ENCODE measurements at regions not wholly inside any gene's neighbourhood (a gene's known extent, or its start where the extent isn't known, plus 50 kb on each side); places are given as distances from the start of the nearest gene placed in this dataset.

GRCh38 chr11:92500453-92500852, 275.8 kb downstream of the FAT3 start:
- H3K9me3 ChIP-seq (ENCODE audit: control insufficient read depth, low read length, poor library complexity, severe bottlenecking): no peaks in the 10 kb centered on the region
- ATAC-seq (no peak), DNase-seq (no peak)
- Mint-ChIP-seq H3K36me3 (ENCODE audit: low read depth) (no peaks in the 10 kb centered on the region), H3K27me3 (no peaks in the 10 kb centered on the region), H3K4me1 (no peaks in the 10 kb centered on the region), H3K4me3 (no peak overlapping the region), H3K27ac (no peak overlapping the region)

- no peak overlapping the region for H3K27ac Mint-ChIP-seq
- DNase-seq (no peak), ATAC-seq (no peak)
- H3K4me1 Mint-ChIP-seq: no peaks in the 10 kb centered on the region
- no peak overlapping the region for H3K4me3 Mint-ChIP-seq
- no peaks in the 10 kb centered on the region for H3K9me3 ChIP-seq (ENCODE audit: control insufficient read depth, low read length, poor library complexity, severe bottlenecking)
- H3K36me3 Mint-ChIP-seq (ENCODE audit: low read depth): no peaks in the 10 kb centered on the region
- H3K27me3 Mint-ChIP-seq: no peaks in the 10 kb centered on the region
These were observed 276.6 kb downstream of the FAT3 start for GRCh38 chr11:92501066-92501739.

GRCh38 chr11:92504004-92504403, 279.4 kb downstream of the FAT3 start:
- Mint-ChIP-seq H3K27ac (no peak overlapping the region), H3K27me3 (no peaks in the 10 kb centered on the region), H3K4me3 (no peak overlapping the region), H3K36me3 (ENCODE audit: low read depth) (no peaks in the 10 kb centered on the region), H3K4me1 (no peaks in the 10 kb centered on the region)
- no peaks in the 10 kb centered on the region for H3K9me3 ChIP-seq (ENCODE audit: control insufficient read depth, low read length, poor library complexity, severe bottlenecking)
- ATAC-seq (no peak), DNase-seq (no peak)

GRCh38 chr11:92504534-92504933, 279.9 kb downstream of the FAT3 start:
- H3K9me3 ChIP-seq (ENCODE audit: control insufficient read depth, low read length, poor library complexity, severe bottlenecking): no peaks in the 10 kb centered on the region
- DNase-seq (no peak), ATAC-seq (no peak)
- H3K4me1 Mint-ChIP-seq: no peaks in the 10 kb centered on the region
- H3K27ac Mint-ChIP-seq: no peak overlapping the region
- H3K4me3 Mint-ChIP-seq: no peak overlapping the region
- no peaks in the 10 kb centered on the region for H3K36me3 Mint-ChIP-seq (ENCODE audit: low read depth)
- H3K27me3 Mint-ChIP-seq: no peaks in the 10 kb centered on the region

- H3K36me3 Mint-ChIP-seq (ENCODE audit: low read depth): no peaks in the 10 kb centered on the region
- H3K27me3 Mint-ChIP-seq: no peaks in the 10 kb centered on the region
- ATAC-seq (no peak), DNase-seq (no peak)
- no peaks in the 10 kb centered on the region for H3K4me1 Mint-ChIP-seq
- no peaks in the 10 kb centered on the region for H3K9me3 ChIP-seq (ENCODE audit: control insufficient read depth, low read length, poor library complexity, severe bottlenecking)
- H3K4me3 Mint-ChIP-seq: no peak overlapping the region
- H3K27ac Mint-ChIP-seq: no peak overlapping the region
These were observed 281.1 kb downstream of the FAT3 start for GRCh38 chr11:92505689-92506088.

- no peak for DNase-seq
- no peaks in the 10 kb centered on the region for H3K27me3 Mint-ChIP-seq
- no peaks in the 10 kb centered on the region for H3K9me3 ChIP-seq (ENCODE audit: control insufficient read depth, low read length, poor library complexity, severe bottlenecking)
- H3K4me3 Mint-ChIP-seq: no peak overlapping the region
- no peaks in the 10 kb centered on the region for H3K36me3 Mint-ChIP-seq (ENCODE audit: low read depth)
- no peaks in the 10 kb centered on the region for H3K4me1 Mint-ChIP-seq
- ATAC-seq: no peak
- no peak overlapping the region for H3K27ac Mint-ChIP-seq
These were observed 282.3 kb downstream of the FAT3 start for GRCh38 chr11:92506809-92507336.

GRCh38 chr11:92510591-92510990, 286.0 kb downstream of the FAT3 start:
- Mint-ChIP-seq H3K27me3 (no peaks in the 10 kb centered on the region), H3K4me1 (no peaks in the 10 kb centered on the region), H3K4me3 (no peak overlapping the region), H3K36me3 (ENCODE audit: low read depth) (no peaks in the 10 kb centered on the region), H3K27ac (no peak overlapping the region)
- DNase-seq: no peak
- no peak for ATAC-seq
- no peaks in the 10 kb centered on the region for H3K9me3 ChIP-seq (ENCODE audit: control insufficient read depth, low read length, poor library complexity, severe bottlenecking)

- no peak for DNase-seq
- no peak for ATAC-seq
- Mint-ChIP-seq H3K4me3 (no peak overlapping the region), H3K27me3 (no peaks in the 10 kb centered on the region), H3K4me1 (no peaks in the 10 kb centered on the region), H3K27ac (no peak overlapping the region), H3K36me3 (ENCODE audit: low read depth) (no peaks in the 10 kb centered on the region)
- H3K9me3 ChIP-seq (ENCODE audit: control insufficient read depth, low read length, poor library complexity, severe bottlenecking): no peaks in the 10 kb centered on the region
These were observed 287.0 kb downstream of the FAT3 start for GRCh38 chr11:92511522-92512203.

GRCh38 chr11:92512204-92512569, 287.6 kb downstream of the FAT3 start:
- Mint-ChIP-seq H3K4me1 (no peaks in the 10 kb centered on the region), H3K27me3 (no peaks in the 10 kb centered on the region), H3K4me3 (no peak overlapping the region), H3K27ac (no peak overlapping the region), H3K36me3 (ENCODE audit: low read depth) (no peaks in the 10 kb centered on the region)
- no peak for DNase-seq
- H3K9me3 ChIP-seq (ENCODE audit: control insufficient read depth, low read length, poor library complexity, severe bottlenecking): no peaks in the 10 kb centered on the region
- no peak for ATAC-seq

- H3K36me3 Mint-ChIP-seq (ENCODE audit: low read depth): no peaks in the 10 kb centered on the region
- no peaks in the 10 kb centered on the region for H3K27me3 Mint-ChIP-seq
- ATAC-seq (no peak), DNase-seq (no peak)
- H3K4me3 Mint-ChIP-seq: no peak overlapping the region
- no peaks in the 10 kb centered on the region for H3K9me3 ChIP-seq (ENCODE audit: control insufficient read depth, low read length, poor library complexity, severe bottlenecking)
- no peaks in the 10 kb centered on the region for H3K4me1 Mint-ChIP-seq
- H3K27ac Mint-ChIP-seq: no peak overlapping the region
These were observed 299.0 kb downstream of the FAT3 start for GRCh38 chr11:92523611-92524010.

GRCh38 chr11:92524542-92524941, 299.9 kb downstream of the FAT3 start:
- H3K36me3 Mint-ChIP-seq (ENCODE audit: low read depth): no peaks in the 10 kb centered on the region
- ATAC-seq: no peak
- H3K9me3 ChIP-seq (ENCODE audit: control insufficient read depth, low read length, poor library complexity, severe bottlenecking): no peaks in the 10 kb centered on the region

GRCh38 chr11:92527467-92527866, 302.8 kb downstream of the FAT3 start:
- Mint-ChIP-seq H3K27me3 (no peaks in the 10 kb centered on the region), H3K4me3 (no peak overlapping the region)
- no peak for ATAC-seq

More at GRCh38 chr11:92524542-92524941, 299.9 kb downstream of the FAT3 start:
- no peaks in the 10 kb centered on the region for H3K27me3 Mint-ChIP-seq
- H3K4me1 Mint-ChIP-seq: no peaks in the 10 kb centered on the region
- no peak overlapping the region for H3K4me3 Mint-ChIP-seq
- no peak for DNase-seq
- H3K27ac Mint-ChIP-seq: no peak overlapping the region

GRCh38 chr11:92528001-92528400, 303.4 kb downstream of the FAT3 start:
- no peak for ATAC-seq
- DNase-seq: no peak
- Mint-ChIP-seq H3K4me1 (no peaks in the 10 kb centered on the region), H3K27me3 (no peaks in the 10 kb centered on the region), H3K36me3 (ENCODE audit: low read depth) (no peaks in the 10 kb centered on the region), H3K27ac (no peak overlapping the region), H3K4me3 (no peak overlapping the region)
- no peaks in the 10 kb centered on the region for H3K9me3 ChIP-seq (ENCODE audit: control insufficient read depth, low read length, poor library complexity, severe bottlenecking)

More at GRCh38 chr11:92527467-92527866, 302.8 kb downstream of the FAT3 start:
- H3K4me1 Mint-ChIP-seq: no peaks in the 10 kb centered on the region
- H3K9me3 ChIP-seq (ENCODE audit: control insufficient read depth, low read length, poor library complexity, severe bottlenecking): no peaks in the 10 kb centered on the region
- H3K27ac Mint-ChIP-seq: no peak overlapping the region
- H3K36me3 Mint-ChIP-seq (ENCODE audit: low read depth): no peaks in the 10 kb centered on the region
- no peak for DNase-seq
